Calu3 (cell line): ENCODE measurements at regions not wholly inside any gene's neighbourhood (a gene's known extent, or its start where the extent isn't known, plus 50 kb on each side); places are given as distances from the start of the nearest gene placed in this dataset.

Experiments
- BruUV-seq: library from RNA; stranded (reverse); fragments of 400-500 nt; replicated peaks from 2 replicates; lab custom pipeline; 2021; lab: Mats Ljungman, UMichigan
- CTCF ChIA-PET: fragments of 300-600 bp; sonication (Branson Sonifier 250); formaldehyde crosslinking; loops from one replicate; lab custom pipeline; 2022; ENCODE audit warnings: antibody characterized with exemption; lab: Charles Lee
- DNase-seq: peaks from one replicate; pipeline ENCODE4 v3.0.0; 2022
- H3K27ac Mint-ChIP-seq: one replicate; pipeline ENCODE4 v1.8.0; 2022; ENCODE audit warnings: mixed read lengths; ENCODE audit not compliant: unreplicated experiment
- H3K27me3 Mint-ChIP-seq: one replicate; pipeline ENCODE4 v1.8.0; 2022; ENCODE audit warnings: mixed read lengths; ENCODE audit not compliant: unreplicated experiment
- H3K36me3 Mint-ChIP-seq: one replicate; pipeline ENCODE4 v1.8.0; 2022; ENCODE audit warnings: mild to moderate bottlenecking, moderate library complexity, mixed read lengths; ENCODE audit not compliant: insufficient read depth, unreplicated experiment
- H3K4me1 Mint-ChIP-seq: one replicate; pipeline ENCODE4 v1.8.0; 2022; ENCODE audit warnings: mild to moderate bottlenecking, low read depth, mixed read lengths; ENCODE audit not compliant: unreplicated experiment
- H3K4me3 Mint-ChIP-seq: one replicate; pipeline ENCODE4 v1.8.0; 2022; ENCODE audit warnings: mild to moderate bottlenecking, low read depth, moderate library complexity, mixed read lengths; ENCODE audit not compliant: unreplicated experiment
- H3K9me3 Mint-ChIP-seq: one replicate; pipeline ENCODE4 v1.8.0; 2022; ENCODE audit warnings: low read depth, mixed read lengths; ENCODE audit not compliant: unreplicated experiment
- intact Hi-C: fragments of 100-400 bp; cut with micrococcal nuclease; formaldehyde crosslinking; loops from one replicate; pipeline ENCODE4 v1.10.0; 2022; ENCODE audit not compliant: unreplicated experiment
- TF ChIP-seq, protein P1 (sequence below): fragments of 200-600 bp; IDR thresholded peaks from one replicate; pipeline ENCODE4 v1.8.0; 2022; ENCODE audit warnings: antibody characterized with exemption; ENCODE audit not compliant: unreplicated experiment

DNA sequence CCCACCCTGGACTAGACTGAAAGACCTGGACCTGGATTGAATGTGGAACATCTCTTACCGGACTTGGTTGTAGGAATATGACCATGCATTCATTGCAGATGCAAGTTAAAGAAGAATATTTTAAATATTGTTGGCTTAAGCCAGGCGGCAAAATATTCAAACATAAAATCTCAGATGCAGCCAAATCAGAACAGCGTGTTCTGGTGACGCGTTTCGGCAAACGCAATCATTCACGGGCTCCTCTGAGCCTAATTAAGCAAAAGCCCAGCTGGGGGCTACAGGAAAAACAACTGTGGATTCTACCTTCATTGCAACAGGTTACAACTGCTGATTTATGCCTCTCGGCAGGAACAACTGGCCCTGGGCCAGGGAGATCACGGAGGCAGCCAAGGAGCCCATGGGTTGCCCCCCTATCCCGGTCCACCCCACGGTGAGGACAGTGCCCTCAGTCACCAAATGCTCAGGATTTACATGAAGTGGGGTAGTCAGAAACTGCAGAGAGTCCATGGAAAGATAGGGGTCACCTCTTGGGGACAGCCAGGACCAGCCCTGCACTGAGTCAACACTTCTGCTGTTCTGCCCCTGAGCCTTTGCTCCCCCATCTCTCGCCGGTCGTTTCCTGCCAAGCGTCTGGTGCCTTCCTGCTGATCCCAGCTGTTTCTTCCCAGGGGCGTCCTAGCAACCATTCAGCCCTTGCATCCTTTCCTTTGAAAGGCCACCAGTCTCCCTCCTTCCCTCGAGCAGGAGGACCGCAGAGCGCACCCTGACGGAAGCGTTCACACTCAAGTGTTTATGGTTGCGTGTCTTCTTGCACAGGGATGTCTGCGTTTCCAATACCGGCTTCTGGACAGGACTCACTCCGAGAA is 64.4 kb upstream of the SFMBT2 start:
- no peak for DNase-seq
- H3K4me1 Mint-ChIP-seq, result no peaks in the 10 kb centered on the region
- no peaks in the 10 kb centered on the region for H3K9me3 Mint-ChIP-seq
- no peak overlapping the region for H3K27ac Mint-ChIP-seq
- H3K27me3 Mint-ChIP-seq, result peaks cover 29% of the 10 kb centered on the region
- CTCF ChIA-PET, result no interaction called here
- intact Hi-C loops, result no loop called here
- no TSS peak for BruUV-seq
- TF ChIP-seq, protein P1, sequence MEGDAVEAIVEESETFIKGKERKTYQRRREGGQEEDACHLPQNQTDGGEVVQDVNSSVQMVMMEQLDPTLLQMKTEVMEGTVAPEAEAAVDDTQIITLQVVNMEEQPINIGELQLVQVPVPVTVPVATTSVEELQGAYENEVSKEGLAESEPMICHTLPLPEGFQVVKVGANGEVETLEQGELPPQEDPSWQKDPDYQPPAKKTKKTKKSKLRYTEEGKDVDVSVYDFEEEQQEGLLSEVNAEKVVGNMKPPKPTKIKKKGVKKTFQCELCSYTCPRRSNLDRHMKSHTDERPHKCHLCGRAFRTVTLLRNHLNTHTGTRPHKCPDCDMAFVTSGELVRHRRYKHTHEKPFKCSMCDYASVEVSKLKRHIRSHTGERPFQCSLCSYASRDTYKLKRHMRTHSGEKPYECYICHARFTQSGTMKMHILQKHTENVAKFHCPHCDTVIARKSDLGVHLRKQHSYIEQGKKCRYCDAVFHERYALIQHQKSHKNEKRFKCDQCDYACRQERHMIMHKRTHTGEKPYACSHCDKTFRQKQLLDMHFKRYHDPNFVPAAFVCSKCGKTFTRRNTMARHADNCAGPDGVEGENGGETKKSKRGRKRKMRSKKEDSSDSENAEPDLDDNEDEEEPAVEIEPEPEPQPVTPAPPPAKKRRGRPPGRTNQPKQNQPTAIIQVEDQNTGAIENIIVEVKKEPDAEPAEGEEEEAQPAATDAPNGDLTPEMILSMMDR, result no peak
- H3K4me3 Mint-ChIP-seq, result no peak overlapping the region
- no peaks in the 10 kb centered on the region for H3K36me3 Mint-ChIP-seq

DNA sequence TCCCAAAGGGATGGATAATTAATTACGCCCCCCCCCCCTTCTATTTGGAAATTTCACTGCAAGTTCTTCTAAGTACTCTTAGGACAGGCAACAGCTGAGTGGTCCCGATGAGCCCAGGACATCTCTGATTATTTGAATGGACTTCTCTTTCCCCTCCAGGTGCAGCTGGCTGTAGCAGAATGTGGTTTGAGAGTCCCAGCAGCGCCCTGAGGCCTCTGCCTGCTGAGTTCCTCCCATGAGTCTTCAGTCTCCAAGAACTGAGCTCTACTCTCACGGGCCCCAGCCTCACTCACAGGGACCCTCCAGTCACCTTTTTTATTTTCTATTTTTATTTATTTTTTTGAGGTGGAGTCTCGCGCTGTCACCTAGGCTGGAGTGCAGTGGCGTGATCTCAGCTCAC is 63.6 kb upstream of the SFMBT2 start:
- TF ChIP-seq, protein P1, result no peak
- BruUV-seq, result no TSS peak
- Mint-ChIP-seq H3K9me3 (no peaks in the 10 kb centered on the region), H3K4me1 (no peaks in the 10 kb centered on the region), H3K36me3 (no peaks in the 10 kb centered on the region), H3K4me3 (no peak overlapping the region), H3K27me3 (peaks cover 38% of the 10 kb centered on the region), H3K27ac (no peak overlapping the region)
- CTCF ChIA-PET, result no interaction called here
- no peak for DNase-seq
- intact Hi-C loops, result no loop called here

DNA sequence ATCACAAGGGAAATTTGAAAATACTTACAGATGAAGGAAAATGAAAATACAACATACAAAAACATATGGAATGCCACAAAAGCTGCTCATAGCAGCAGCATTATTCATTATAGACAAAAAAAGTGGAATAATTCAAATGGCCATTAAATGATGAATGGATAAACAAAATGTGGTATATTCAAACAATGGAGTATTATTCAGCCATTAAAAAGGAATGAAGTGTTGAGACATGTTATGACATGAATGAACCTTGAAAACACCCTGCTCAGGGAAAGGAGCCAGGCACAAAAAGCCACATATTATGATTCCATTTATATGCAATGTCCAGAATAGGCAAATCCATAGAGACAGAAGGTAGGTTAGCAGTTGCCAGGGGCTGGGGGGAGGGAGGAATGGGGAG is 62.6 kb upstream of the SFMBT2 start:
- BruUV-seq, result no TSS peak
- DNase-seq, result no peak
- Mint-ChIP-seq H3K9me3 (no peaks in the 10 kb centered on the region), H3K27ac (no peak overlapping the region), H3K36me3 (no peaks in the 10 kb centered on the region), H3K4me1 (no peaks in the 10 kb centered on the region), H3K4me3 (no peak overlapping the region), H3K27me3 (peaks cover 47% of the 10 kb centered on the region)
- intact Hi-C loops, result no loop called here
- TF ChIP-seq, protein P1, result no peak
- CTCF ChIA-PET, result no interaction called here

DNA sequence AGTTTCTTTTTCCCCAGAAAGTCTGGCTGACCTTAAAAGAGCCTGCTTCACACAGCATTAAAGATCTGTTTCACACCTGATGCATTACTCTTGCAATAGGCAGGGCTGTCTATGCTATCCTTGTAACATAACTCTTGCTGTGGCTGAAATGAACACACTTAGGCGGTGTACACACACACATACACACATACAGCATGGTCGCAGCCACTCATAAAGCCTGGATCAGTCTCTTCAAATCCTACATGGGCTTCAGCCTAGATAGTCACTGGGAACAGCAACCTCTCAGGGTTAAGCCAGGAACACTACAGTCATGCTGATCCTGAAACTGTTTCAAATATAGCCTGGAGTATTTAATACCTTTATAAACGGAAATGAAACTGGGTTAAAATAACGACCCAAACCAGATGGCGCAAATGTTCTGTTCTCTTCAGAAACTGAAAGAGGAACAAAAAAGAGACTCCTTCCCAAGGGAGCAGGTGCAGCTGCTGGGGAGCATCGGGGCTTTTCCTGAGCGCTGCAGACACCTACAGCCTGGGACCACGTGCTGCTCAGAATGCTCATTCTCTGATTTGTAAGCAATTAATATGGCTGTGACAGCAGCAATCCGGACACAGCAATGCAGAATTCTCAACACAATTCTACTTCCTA is 61.0 kb upstream of the SFMBT2 start:
- Mint-ChIP-seq H3K4me1 (no peaks in the 10 kb centered on the region), H3K27ac (no peak overlapping the region), H3K4me3 (no peak overlapping the region), H3K27me3 (peaks cover 60% of the 10 kb centered on the region), H3K36me3 (no peaks in the 10 kb centered on the region), H3K9me3 (no peaks in the 10 kb centered on the region)
- no TSS peak for BruUV-seq
- intact Hi-C loops, result no loop called here
- CTCF ChIA-PET, result no interaction called here
- no peak for DNase-seq
- TF ChIP-seq, protein P1, result no peak
